Gastrocnemius medialis (tissue), 4 donors: ENCODE measurements at regions not wholly inside any gene's neighbourhood (a gene's known extent, or its start where the extent isn't known, plus 50 kb on each side); places are given as distances from the start of the nearest gene placed in this dataset.

Experiments used
- CTCF ChIP-seq, 5 experiments: fragments of 450-650 bp in 3 of 5; fragments of 200-600 bp in 2 of 5; sonication (generic) in 2 of 5; IDR thresholded peaks in 4 of 5; conservative IDR thresholded peaks in 1 of 5; 1 replicate in 4 of 5; 2 replicates in 1 of 5; pipeline ENCODE4 v1.5.1; 2016 to 2019; ENCODE audit warnings: antibody characterized with exemption in 5 of 5, mild to moderate bottlenecking in 3 of 5, moderate library complexity in 3 of 5
- POLR2A ChIP-seq, 2 donors: fragments of 450-650 bp; IDR thresholded peaks; one replicate each; pipeline ENCODE4 v1.6.1; 2017; ENCODE audit warnings: antibody characterized with exemption in 2 of 2, mild to moderate bottlenecking in 2 of 2, moderate library complexity in 2 of 2

- TF ChIP-seq CTCF (IDR thresholded peaks at IDR 0.05 in 4 of 5, conservative IDR thresholded peaks at IDR 0.05 in 1 of 5), result no peak
- TF ChIP-seq POLR2A (IDR thresholded peaks at IDR 0.05), result no peak
Measured at GRCh38 chr15:61796056-61796455, 264.2 kb downstream of the VPS13C start.
